ENCODE measurements at regions not wholly inside any gene's neighbourhood (a gene's known extent, or its start where the extent isn't known, plus 50 kb on each side); places are given as distances from the start of the nearest gene placed in this dataset.

DNA sequence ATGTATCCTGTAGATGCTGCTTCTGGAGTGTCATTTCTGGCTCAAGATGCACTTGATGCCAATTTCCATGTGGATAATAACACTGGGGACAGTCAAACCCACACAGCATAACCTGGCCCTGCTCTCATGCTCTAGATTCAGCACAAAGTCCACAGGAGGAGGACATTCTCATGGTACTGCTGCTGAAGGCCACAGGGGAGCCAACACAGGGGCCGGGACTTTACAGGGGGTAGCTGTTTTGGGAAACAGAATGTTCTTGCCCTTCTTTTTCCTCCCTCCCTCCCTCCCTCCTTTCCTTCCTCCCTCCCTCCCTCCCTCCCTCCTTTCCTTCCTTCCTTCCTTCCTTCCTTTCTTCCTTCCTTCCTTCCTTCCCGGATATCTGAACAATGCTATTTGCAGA lies 477.4 kb downstream of the PDCD6IP start:
- H3K4me1 ChIP-seq (ENCODE audit: control insufficient read depth in 3 of 3, insufficient read depth in 2 of 3, low read depth in 1 of 3, low read length in 2 of 3) = no peaks in the 10 kb centered on the region
- no peaks in the 10 kb centered on the region for H3K9me3 ChIP-seq (ENCODE audit: control insufficient read depth in 2 of 2, insufficient read depth in 1 of 2, low read depth in 1 of 2, low read length in 1 of 2)
- no peak for FAIRE-seq
- WGBS, 3 donors = 77 to 86% (median 83%) methylated on average over 2 of the region's 2 CpGs
- no peak overlapping the region for H3K4me3 ChIP-seq (ENCODE audit: low read depth in 1 of 3, low read length in 3 of 3)
- H3K27me3 ChIP-seq (ENCODE audit: control insufficient read depth in 3 of 3, insufficient read depth in 3 of 3, low read length in 3 of 3) = no peaks in the 10 kb centered on the region
- H3K36me3 ChIP-seq (ENCODE audit: control insufficient read depth in 3 of 3, insufficient read depth in 2 of 3, low read depth in 1 of 3, low read length in 3 of 3) = no peaks in the 10 kb centered on the region
- no peak overlapping the region for H3K27ac ChIP-seq (ENCODE audit: low read depth in 1 of 3, low read length in 2 of 3)
- DNase-seq = no peak

- Histone ChIP-seq H3K27ac (ENCODE audit: low read depth in 1 of 3, low read length in 2 of 3) (no peak overlapping the region), H3K36me3 (ENCODE audit: control insufficient read depth in 3 of 3, insufficient read depth in 2 of 3, low read depth in 1 of 3, low read length in 3 of 3) (no peaks in the 10 kb centered on the region), H3K9me3 (ENCODE audit: control insufficient read depth in 2 of 2, insufficient read depth in 1 of 2, low read depth in 1 of 2, low read length in 1 of 2) (no peaks in the 10 kb centered on the region), H3K4me1 (ENCODE audit: control insufficient read depth in 3 of 3, insufficient read depth in 2 of 3, low read depth in 1 of 3, low read length in 2 of 3) (no peaks in the 10 kb centered on the region), H3K27me3 (ENCODE audit: control insufficient read depth in 3 of 3, insufficient read depth in 3 of 3, low read length in 3 of 3) (no peaks in the 10 kb centered on the region), H3K4me3 (ENCODE audit: low read depth in 1 of 3, low read length in 3 of 3) (no peak overlapping the region)
- DNase-seq (no peak), FAIRE-seq (no peak)
Measured at GRCh38 chr3:34276342-34276741, 477.9 kb downstream of the PDCD6IP start.

DNA sequence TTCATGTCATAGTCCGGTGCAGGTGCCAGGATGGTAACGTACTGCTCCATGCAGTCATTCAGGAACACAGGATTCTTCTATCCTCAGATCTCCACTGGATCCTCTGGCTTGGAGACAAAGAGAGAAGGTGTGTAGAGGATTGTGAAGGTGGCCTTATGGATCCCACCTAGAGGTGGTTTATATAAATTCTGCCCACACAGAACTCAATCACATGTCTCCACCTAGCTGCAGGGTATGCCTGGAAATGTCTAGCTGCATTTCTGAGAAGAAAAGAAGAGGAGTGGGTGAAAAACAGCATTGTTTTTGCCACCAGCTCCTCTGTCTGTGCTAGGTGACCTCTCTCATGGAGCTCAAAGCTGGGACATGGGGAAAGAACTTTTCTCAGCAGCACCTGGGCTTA lies 478.7 kb downstream of the PDCD6IP start:
- no peaks in the 10 kb centered on the region for H3K9me3 ChIP-seq (ENCODE audit: control insufficient read depth in 2 of 2, insufficient read depth in 1 of 2, low read depth in 1 of 2, low read length in 1 of 2)
- no peak overlapping the region for H3K27ac ChIP-seq (ENCODE audit: low read depth in 1 of 3, low read length in 2 of 3)
- WGBS, 3 donors = 55 to 66% (median 65%) methylated on average over 2 of the region's 2 CpGs
- H3K4me3 ChIP-seq (ENCODE audit: low read depth in 1 of 3, low read length in 3 of 3) = no peak overlapping the region
- no peaks in the 10 kb centered on the region for H3K4me1 ChIP-seq (ENCODE audit: control insufficient read depth in 3 of 3, insufficient read depth in 2 of 3, low read depth in 1 of 3, low read length in 2 of 3)
- H3K27me3 ChIP-seq (ENCODE audit: control insufficient read depth in 3 of 3, insufficient read depth in 3 of 3, low read length in 3 of 3) = no peaks in the 10 kb centered on the region
- no peaks in the 10 kb centered on the region for H3K36me3 ChIP-seq (ENCODE audit: control insufficient read depth in 3 of 3, insufficient read depth in 2 of 3, low read depth in 1 of 3, low read length in 3 of 3)
- FAIRE-seq = no peak
- DNase-seq = no peak

DNA sequence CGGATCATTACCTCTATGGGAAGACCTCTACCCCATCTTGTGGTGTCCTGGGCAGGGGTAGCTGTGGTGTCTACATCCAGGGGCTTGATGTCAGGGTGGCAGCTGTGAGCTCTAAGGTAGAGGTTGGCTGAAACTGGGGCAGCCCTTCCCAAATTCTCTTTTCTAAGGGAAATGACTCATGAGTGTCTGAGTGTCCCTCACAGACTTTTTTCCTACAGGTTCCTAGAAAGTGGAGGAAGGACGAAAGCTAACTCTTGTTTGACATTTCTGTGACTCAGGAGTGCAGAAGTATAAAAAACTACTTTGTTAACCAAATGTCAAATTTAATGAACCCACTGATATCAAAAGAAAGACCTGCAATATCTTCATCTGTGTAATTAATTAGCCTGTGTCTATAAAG lies 481.5 kb downstream of the PDCD6IP start:
- no peaks in the 10 kb centered on the region for H3K4me1 ChIP-seq (ENCODE audit: control insufficient read depth in 3 of 3, insufficient read depth in 2 of 3, low read depth in 1 of 3, low read length in 2 of 3)
- FAIRE-seq = no peak
- WGBS, 3 donors = 78 to 86% (median 85%) methylated on average over 2 of the region's 2 CpGs
- H3K27ac ChIP-seq (ENCODE audit: low read depth in 1 of 3, low read length in 2 of 3) = no peak overlapping the region
- no peaks in the 10 kb centered on the region for H3K9me3 ChIP-seq (ENCODE audit: control insufficient read depth in 2 of 2, insufficient read depth in 1 of 2, low read depth in 1 of 2, low read length in 1 of 2)
- no peaks in the 10 kb centered on the region for H3K27me3 ChIP-seq (ENCODE audit: control insufficient read depth in 3 of 3, insufficient read depth in 3 of 3, low read length in 3 of 3)
- no peaks in the 10 kb centered on the region for H3K36me3 ChIP-seq (ENCODE audit: control insufficient read depth in 3 of 3, insufficient read depth in 2 of 3, low read depth in 1 of 3, low read length in 3 of 3)
- no peak for DNase-seq
- no peak overlapping the region for H3K4me3 ChIP-seq (ENCODE audit: low read depth in 1 of 3, low read length in 3 of 3)

DNA sequence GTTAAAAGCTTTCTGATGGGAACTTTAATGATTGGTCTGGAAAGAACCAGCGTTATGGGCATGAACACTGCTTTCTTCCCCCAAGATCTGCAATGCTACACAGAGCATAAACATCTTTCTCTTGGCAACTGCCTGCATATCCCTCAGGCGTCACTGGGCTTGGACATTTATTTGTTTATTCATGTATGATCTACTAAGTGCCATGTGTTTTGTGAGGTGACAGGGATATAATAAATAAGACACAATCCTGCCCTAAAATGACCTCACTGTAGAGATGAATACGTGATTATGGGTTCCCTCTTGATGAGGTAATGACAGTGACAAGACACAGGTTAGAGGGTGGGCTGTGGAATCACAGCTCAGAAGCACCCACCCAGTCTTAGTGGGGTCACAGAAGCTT lies 485.3 kb downstream of the PDCD6IP start:
- no peaks in the 10 kb centered on the region for H3K9me3 ChIP-seq (ENCODE audit: control insufficient read depth in 2 of 2, insufficient read depth in 1 of 2, low read depth in 1 of 2, low read length in 1 of 2)
- DNase-seq = no peak
- no peak for FAIRE-seq
- no peaks in the 10 kb centered on the region for H3K4me1 ChIP-seq (ENCODE audit: control insufficient read depth in 3 of 3, insufficient read depth in 2 of 3, low read depth in 1 of 3, low read length in 2 of 3)
- H3K36me3 ChIP-seq (ENCODE audit: control insufficient read depth in 3 of 3, insufficient read depth in 2 of 3, low read depth in 1 of 3, low read length in 3 of 3) = no peaks in the 10 kb centered on the region
- no peak overlapping the region for H3K4me3 ChIP-seq (ENCODE audit: low read depth in 1 of 3, low read length in 3 of 3)
- no peaks in the 10 kb centered on the region for H3K27me3 ChIP-seq (ENCODE audit: control insufficient read depth in 3 of 3, insufficient read depth in 3 of 3, low read length in 3 of 3)
- 62 to 73% (median 69%) methylated on average over 3 of the region's 3 CpGs for WGBS, 3 donors
- H3K27ac ChIP-seq (ENCODE audit: low read depth in 1 of 3, low read length in 2 of 3) = no peak overlapping the region

DNA sequence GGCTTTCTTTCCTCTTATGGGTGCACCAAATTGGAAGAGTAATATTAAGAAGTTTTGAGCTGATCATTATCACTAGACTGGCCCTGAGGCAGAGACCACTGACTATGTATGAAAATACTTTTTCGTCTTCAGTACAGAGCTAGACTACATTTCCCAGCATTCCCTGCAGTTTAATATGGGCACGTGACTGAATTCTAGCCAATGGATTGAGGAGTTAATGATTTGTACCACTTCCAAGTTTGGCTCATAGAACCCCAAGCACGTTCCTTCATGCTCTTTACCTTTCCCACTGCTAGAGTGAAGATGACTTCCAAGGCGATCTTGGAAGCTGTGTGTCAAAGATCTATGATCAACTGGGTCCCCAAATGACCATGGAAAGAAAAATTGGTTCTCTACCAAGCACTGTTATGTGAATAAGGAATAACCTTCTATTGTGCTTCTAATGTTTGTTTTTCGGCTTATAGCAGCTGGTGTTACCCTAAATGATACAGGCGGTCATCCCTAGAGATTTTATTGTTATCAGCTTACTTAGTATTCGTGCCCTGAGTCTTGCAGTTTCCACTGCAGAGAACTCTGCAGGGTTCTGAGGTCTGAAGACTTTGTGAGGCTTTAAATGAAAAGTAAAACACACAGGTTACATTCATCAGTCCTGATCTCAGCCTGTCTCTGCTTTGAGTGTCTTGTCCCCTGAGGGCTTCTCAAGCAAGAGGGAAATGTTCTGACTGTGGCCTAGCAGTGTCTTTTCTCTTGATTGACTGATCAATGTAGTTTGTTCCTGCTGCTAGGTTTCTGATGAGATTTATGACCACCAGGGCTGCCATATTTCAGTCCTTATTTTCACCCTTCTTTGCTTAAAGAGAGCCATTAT lies 486.8 kb downstream of the PDCD6IP start:
- Histone ChIP-seq H3K27ac (ENCODE audit: low read depth in 1 of 3, low read length in 2 of 3) (no peak overlapping the region), H3K36me3 (ENCODE audit: control insufficient read depth in 3 of 3, insufficient read depth in 2 of 3, low read depth in 1 of 3, low read length in 3 of 3) (no peaks in the 10 kb centered on the region), H3K4me3 (ENCODE audit: low read depth in 1 of 3, low read length in 3 of 3) (no peak overlapping the region), H3K4me1 (ENCODE audit: control insufficient read depth in 3 of 3, insufficient read depth in 2 of 3, low read depth in 1 of 3, low read length in 2 of 3) (no peaks in the 10 kb centered on the region), H3K27me3 (ENCODE audit: control insufficient read depth in 3 of 3, insufficient read depth in 3 of 3, low read length in 3 of 3) (no peaks in the 10 kb centered on the region), H3K9me3 (ENCODE audit: control insufficient read depth in 2 of 2, insufficient read depth in 1 of 2, low read depth in 1 of 2, low read length in 1 of 2) (no peaks in the 10 kb centered on the region)
- no peak for FAIRE-seq
- 82 to 85% (median 84%) methylated on average over 7 of the region's 7 CpGs for WGBS, 3 donors
- DNase-seq = no peak

DNA sequence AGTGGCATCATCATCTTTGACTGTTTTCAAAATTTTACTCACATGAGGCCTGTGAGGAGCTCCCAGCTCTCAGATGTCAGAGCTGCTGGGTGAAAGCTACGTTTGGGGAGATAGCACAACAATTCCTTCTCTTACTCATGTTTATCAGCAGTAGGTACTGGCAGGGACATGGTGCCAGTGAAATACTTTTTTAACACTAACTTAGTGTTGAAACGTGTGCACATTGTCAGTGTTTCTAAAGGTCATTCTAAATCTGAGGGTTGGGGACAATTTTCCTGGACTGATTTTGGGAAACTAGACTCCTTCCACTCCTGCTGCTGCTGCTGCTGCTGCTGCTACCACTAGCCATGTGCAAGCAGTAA lies 487.4 kb downstream of the PDCD6IP start:
- no peak for DNase-seq
- Histone ChIP-seq H3K27me3 (ENCODE audit: control insufficient read depth in 3 of 3, insufficient read depth in 3 of 3, low read length in 3 of 3) (no peaks in the 10 kb centered on the region), H3K4me1 (ENCODE audit: control insufficient read depth in 3 of 3, insufficient read depth in 2 of 3, low read depth in 1 of 3, low read length in 2 of 3) (no peaks in the 10 kb centered on the region), H3K9me3 (ENCODE audit: control insufficient read depth in 2 of 2, insufficient read depth in 1 of 2, low read depth in 1 of 2, low read length in 1 of 2) (no peaks in the 10 kb centered on the region), H3K36me3 (ENCODE audit: control insufficient read depth in 3 of 3, insufficient read depth in 2 of 3, low read depth in 1 of 3, low read length in 3 of 3) (no peaks in the 10 kb centered on the region), H3K4me3 (ENCODE audit: low read depth in 1 of 3, low read length in 3 of 3) (no peak overlapping the region), H3K27ac (ENCODE audit: low read depth in 1 of 3, low read length in 2 of 3) (no peak overlapping the region)
- WGBS, 3 donors = 55 to 72% (median 60%) methylated on average over 2 of the region's 2 CpGs
- no peak for FAIRE-seq

DNA sequence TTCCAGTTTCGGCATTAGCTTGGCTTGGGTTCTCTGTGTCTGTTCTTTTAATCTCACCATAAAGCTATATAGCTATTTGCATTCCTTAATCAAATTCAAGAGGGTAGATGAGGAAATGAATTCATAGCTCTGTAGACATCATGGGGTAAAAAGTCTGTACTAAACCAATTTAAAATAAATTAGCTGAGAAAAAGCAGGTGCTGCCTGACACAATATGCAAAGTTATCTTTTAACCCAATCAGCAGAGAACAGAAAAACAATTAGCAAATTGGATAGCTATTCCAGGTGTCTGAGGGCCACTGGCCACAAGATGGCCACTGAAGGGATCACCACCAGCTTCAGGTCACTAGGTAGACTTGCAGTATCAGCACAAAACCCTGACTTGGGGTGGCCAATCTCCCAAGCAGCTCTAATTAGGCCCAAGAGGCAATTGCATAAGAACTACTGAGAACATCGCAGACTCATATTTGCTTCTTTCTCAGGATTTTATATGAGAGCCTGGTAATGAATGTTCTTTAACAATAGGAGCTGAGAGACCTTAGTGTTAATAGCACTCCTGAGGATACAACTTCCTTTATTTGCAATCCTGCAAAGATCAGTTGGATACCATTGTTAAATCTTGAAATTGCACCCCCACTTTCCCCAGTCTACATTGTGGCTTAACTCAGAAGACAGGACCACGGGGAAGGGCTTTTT lies 494.3 kb downstream of the PDCD6IP start:
- WGBS, 3 donors = 68 to 74% (median 71%) methylated on average over 3 of the region's 3 CpGs
- Histone ChIP-seq H3K27me3 (ENCODE audit: control insufficient read depth in 3 of 3, insufficient read depth in 3 of 3, low read length in 3 of 3) (no peaks in the 10 kb centered on the region), H3K36me3 (ENCODE audit: control insufficient read depth in 3 of 3, insufficient read depth in 2 of 3, low read depth in 1 of 3, low read length in 3 of 3) (no peaks in the 10 kb centered on the region), H3K9me3 (ENCODE audit: control insufficient read depth in 2 of 2, insufficient read depth in 1 of 2, low read depth in 1 of 2, low read length in 1 of 2) (no peaks in the 10 kb centered on the region), H3K4me3 (ENCODE audit: low read depth in 1 of 3, low read length in 3 of 3) (no peak overlapping the region), H3K4me1 (ENCODE audit: control insufficient read depth in 3 of 3, insufficient read depth in 2 of 3, low read depth in 1 of 3, low read length in 2 of 3) (peaks cover 0 to 3% (median 0%) of the 10 kb centered on the region in 3 donors), H3K27ac (ENCODE audit: low read depth in 1 of 3, low read length in 2 of 3) (no peak overlapping the region)
- DNase-seq = no peak
- FAIRE-seq = no peak

Data from small intestine (tissue), 7 donors.